Stomach smooth muscle (tissue), 2 donors: ENCODE measurements at regions not wholly inside any gene's neighbourhood (a gene's known extent, or its start where the extent isn't known, plus 50 kb on each side); places are given as distances from the start of the nearest gene placed in this dataset.

ENCODE experiments used
- H3K27ac ChIP-seq: one replicate; pipeline ENCODE4 v1.7.0; 2013; ENCODE audit warnings: mild to moderate bottlenecking, low read length, inconsistent platforms
- H3K27me3 ChIP-seq, 2 donors: one replicate each; pipeline ENCODE4 v1.7.0; 2013; ENCODE audit warnings: low read length in 2 of 2; ENCODE audit not compliant: insufficient read depth in 2 of 2, control insufficient read depth in 1 of 2
- H3K36me3 ChIP-seq, 2 donors: one replicate each; pipeline ENCODE4 v1.7.0; 2013; ENCODE audit warnings: low read length in 2 of 2; ENCODE audit not compliant: control insufficient read depth in 2 of 2, insufficient read depth in 2 of 2
- H3K4me1 ChIP-seq: one replicate; pipeline ENCODE4 v1.7.0; 2013; ENCODE audit warnings: low read length; ENCODE audit not compliant: control insufficient read depth, insufficient read depth
- H3K4me3 ChIP-seq, 2 donors: one replicate each; pipeline ENCODE4 v1.7.0; 2013; ENCODE audit warnings: low read length in 2 of 2
- H3K9ac ChIP-seq, 2 donors: one replicate each; pipeline ENCODE4 v1.7.0; 2013; ENCODE audit warnings: low read length in 2 of 2, mild to moderate bottlenecking in 1 of 2
- H3K9me3 ChIP-seq, 2 donors: one replicate each; pipeline ENCODE4 v1.7.0; 2013; ENCODE audit warnings: low read length in 2 of 2; ENCODE audit not compliant: control insufficient read depth in 2 of 2
- donor health status: healthy.
- donor health status: Pancreatic carcinoma.

GRCh38 chr20:21788082-21788481 is 82.6 kb downstream of the PAX1 start:
- Histone ChIP-seq H3K4me3 (no peak overlapping the region), H3K36me3 (no peaks in the 10 kb centered on the region), H3K27me3 (peaks cover 0 to 7% of the 10 kb centered on the region in 2 donors), H3K9me3 (peaks cover 0 to under 1% of the 10 kb centered on the region in 2 donors), H3K9ac (no peak overlapping the region), H3K4me1 (no peaks in the 10 kb centered on the region), H3K27ac (no peak overlapping the region)

GRCh38 chr20:21781446-21782075 is 76.1 kb downstream of the PAX1 start:
- Histone ChIP-seq H3K9me3 (peaks cover 2 to 5% of the 10 kb centered on the region in 2 donors), H3K27ac (no peak overlapping the region), H3K4me1 (no peaks in the 10 kb centered on the region), H3K4me3 (no peak overlapping the region), H3K27me3 (no peaks in the 10 kb centered on the region), H3K9ac (no peak overlapping the region), H3K36me3 (no peaks in the 10 kb centered on the region)

- Histone ChIP-seq H3K27ac (no peak overlapping the region), H3K9ac (no peak overlapping the region), H3K9me3 (peaks cover 2 to 5% of the 10 kb centered on the region in 2 donors), H3K4me3 (no peak overlapping the region), H3K36me3 (no peaks in the 10 kb centered on the region), H3K27me3 (no peaks in the 10 kb centered on the region), H3K4me1 (no peaks in the 10 kb centered on the region)
These were observed 75.1 kb downstream of the PAX1 start for GRCh38 chr20:21780528-21780927.
